Caco-2 (cell line): ENCODE measurements at regions not wholly inside any gene's neighbourhood (a gene's known extent, or its start where the extent isn't known, plus 50 kb on each side); places are given as distances from the start of the nearest gene placed in this dataset.

Experiments
- BruUV-seq: library from RNA; stranded (reverse); fragments of 400-500 nt; replicated peaks from 2 replicates; lab custom pipeline; 2021; lab: Mats Ljungman, UMichigan
- CTCF ChIA-PET: fragments of 300-600 bp; sonication (Branson Sonifier 250); formaldehyde crosslinking; loops from one replicate; lab custom pipeline; 2022; ENCODE audit warnings: antibody characterized with exemption; lab: Charles Lee
- POLR2A ChIA-PET: fragments of 300-600 bp; sonication (Branson Sonifier 250); formaldehyde crosslinking; loops from one replicate; lab custom pipeline; 2022; ENCODE audit warnings: antibody characterized with exemption; lab: Charles Lee
- DNase-seq, 2 experiments: peaks; one replicate each; pipeline versions ENCODE4 v3.0.0 to v3.0.0-alpha.2; 2020 to 2022
- H3K27me3 ChIP-seq: replicated peaks from 2 replicates; pipeline ENCODE4 v1.6.0; 2011; ENCODE audit warnings: low read length; ENCODE audit not compliant: control insufficient read depth, insufficient read depth
- H3K36me3 ChIP-seq: 2 replicates; pipeline ENCODE4 v1.5.1; 2011; ENCODE audit warnings: low read length; ENCODE audit not compliant: control insufficient read depth, insufficient read depth
- H3K4me1 ChIP-seq: fragments of 250-450 bp; sonication (Bioruptor Pico); 2 replicates; pipeline ENCODE4 v1.5.1; 2020; ENCODE audit warnings: mild to moderate bottlenecking
- H3K4me3 ChIP-seq: 2 replicates; pipeline ENCODE4 v1.5.1; 2011; ENCODE audit warnings: low read depth, mild to moderate bottlenecking, control low read depth, low read length
- H3K9me3 ChIP-seq: fragments of 250-450 bp; sonication (Bioruptor Pico); 2 replicates; pipeline ENCODE4 v1.5.1; 2020; ENCODE audit warnings: mild to moderate bottlenecking, moderate library complexity
- H3K27ac Mint-ChIP-seq: one replicate; pipeline ENCODE4 v1.8.0; 2022; ENCODE audit warnings: mixed read lengths; ENCODE audit not compliant: unreplicated experiment
- H3K27me3 Mint-ChIP-seq: one replicate; pipeline ENCODE4 v1.8.0; 2022; ENCODE audit warnings: mixed read lengths; ENCODE audit not compliant: insufficient read depth, unreplicated experiment
- H3K36me3 Mint-ChIP-seq: one replicate; pipeline ENCODE4 v1.8.0; 2022; ENCODE audit warnings: mild to moderate bottlenecking, mixed read lengths; ENCODE audit not compliant: insufficient read depth, unreplicated experiment
- H3K4me1 Mint-ChIP-seq: one replicate; pipeline ENCODE4 v1.8.0; 2022; ENCODE audit warnings: low read depth, mixed read lengths; ENCODE audit not compliant: unreplicated experiment
- H3K4me3 Mint-ChIP-seq: one replicate; pipeline ENCODE4 v1.8.0; 2022; ENCODE audit warnings: mild to moderate bottlenecking, moderate library complexity, mixed read lengths; ENCODE audit not compliant: unreplicated experiment
- H3K9me3 Mint-ChIP-seq: one replicate; pipeline ENCODE4 v1.8.0; 2022; ENCODE audit warnings: mixed read lengths; ENCODE audit not compliant: unreplicated experiment
- intact Hi-C: fragments of 100-400 bp; cut with micrococcal nuclease; formaldehyde crosslinking; loops from one replicate; pipeline ENCODE4 v1.10.0; 2022; ENCODE audit not compliant: unreplicated experiment
- TF ChIP-seq, protein P1 (sequence below), 2 experiments: fragments of 200-600 bp in 1 of 2; IDR thresholded peaks; 1 replicate in 1 of 2; 2 replicates in 1 of 2; pipeline versions ENCODE4 v1.5.1 to v1.8.0; 2011 to 2022; ENCODE audit warnings: antibody characterized with exemption in 1 of 2, control low read depth in 1 of 2, inconsistent platforms in 1 of 2, low read depth in 1 of 2, low read length in 1 of 2, mild to moderate bottlenecking in 1 of 2, moderate library complexity in 1 of 2; ENCODE audit not compliant: insufficient read depth in 1 of 2, severe bottlenecking in 1 of 2, unreplicated experiment in 1 of 2

DNA sequence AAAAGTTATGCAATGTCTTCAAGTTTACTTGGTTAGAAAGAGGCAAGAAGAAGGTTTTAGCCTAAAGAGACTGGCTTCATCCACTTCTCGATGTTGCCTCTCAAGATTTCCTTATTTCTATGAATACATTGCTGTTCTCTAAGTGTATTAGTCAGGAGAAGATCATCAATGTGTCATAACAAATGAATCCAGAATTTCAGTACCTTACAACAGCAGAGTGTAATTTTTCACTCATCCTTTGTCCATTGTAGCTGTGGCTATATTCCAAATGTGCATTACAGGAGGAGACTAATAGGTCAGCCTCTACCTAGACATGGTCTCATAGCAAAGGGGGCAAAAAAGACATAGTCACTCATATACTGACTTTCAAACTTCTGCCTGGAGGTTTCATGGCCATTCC is 579.1 kb downstream of the PRKD1 start:
- no peaks in the 10 kb centered on the region for H3K9me3 ChIP-seq
- H3K27ac Mint-ChIP-seq: no peak overlapping the region
- intact Hi-C loops: no loop called here
- DNase-seq: no peak
- H3K4me3 Mint-ChIP-seq: no peak overlapping the region
- BruUV-seq: no TSS peak
- no peaks in the 10 kb centered on the region for H3K4me1 Mint-ChIP-seq
- H3K27me3 ChIP-seq: no peaks in the 10 kb centered on the region
- no peaks in the 10 kb centered on the region for H3K27me3 Mint-ChIP-seq
- POLR2A ChIA-PET: no interaction called here
- TF ChIP-seq, protein P1, sequence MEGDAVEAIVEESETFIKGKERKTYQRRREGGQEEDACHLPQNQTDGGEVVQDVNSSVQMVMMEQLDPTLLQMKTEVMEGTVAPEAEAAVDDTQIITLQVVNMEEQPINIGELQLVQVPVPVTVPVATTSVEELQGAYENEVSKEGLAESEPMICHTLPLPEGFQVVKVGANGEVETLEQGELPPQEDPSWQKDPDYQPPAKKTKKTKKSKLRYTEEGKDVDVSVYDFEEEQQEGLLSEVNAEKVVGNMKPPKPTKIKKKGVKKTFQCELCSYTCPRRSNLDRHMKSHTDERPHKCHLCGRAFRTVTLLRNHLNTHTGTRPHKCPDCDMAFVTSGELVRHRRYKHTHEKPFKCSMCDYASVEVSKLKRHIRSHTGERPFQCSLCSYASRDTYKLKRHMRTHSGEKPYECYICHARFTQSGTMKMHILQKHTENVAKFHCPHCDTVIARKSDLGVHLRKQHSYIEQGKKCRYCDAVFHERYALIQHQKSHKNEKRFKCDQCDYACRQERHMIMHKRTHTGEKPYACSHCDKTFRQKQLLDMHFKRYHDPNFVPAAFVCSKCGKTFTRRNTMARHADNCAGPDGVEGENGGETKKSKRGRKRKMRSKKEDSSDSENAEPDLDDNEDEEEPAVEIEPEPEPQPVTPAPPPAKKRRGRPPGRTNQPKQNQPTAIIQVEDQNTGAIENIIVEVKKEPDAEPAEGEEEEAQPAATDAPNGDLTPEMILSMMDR (IDR thresholded peaks at IDR 0.05; ENCODE audit: insufficient read depth in 1 of 2, low read depth in 1 of 2, low read length in 1 of 2, severe bottlenecking in 1 of 2, unreplicated experiment in 1 of 2): no peak
- CTCF ChIA-PET: no interaction called here
- H3K9me3 Mint-ChIP-seq: no peaks in the 10 kb centered on the region
- H3K36me3 Mint-ChIP-seq: no peaks in the 10 kb centered on the region
- no peaks in the 10 kb centered on the region for H3K36me3 ChIP-seq
- H3K4me1 ChIP-seq: no peaks in the 10 kb centered on the region
- no peak overlapping the region for H3K4me3 ChIP-seq

DNA sequence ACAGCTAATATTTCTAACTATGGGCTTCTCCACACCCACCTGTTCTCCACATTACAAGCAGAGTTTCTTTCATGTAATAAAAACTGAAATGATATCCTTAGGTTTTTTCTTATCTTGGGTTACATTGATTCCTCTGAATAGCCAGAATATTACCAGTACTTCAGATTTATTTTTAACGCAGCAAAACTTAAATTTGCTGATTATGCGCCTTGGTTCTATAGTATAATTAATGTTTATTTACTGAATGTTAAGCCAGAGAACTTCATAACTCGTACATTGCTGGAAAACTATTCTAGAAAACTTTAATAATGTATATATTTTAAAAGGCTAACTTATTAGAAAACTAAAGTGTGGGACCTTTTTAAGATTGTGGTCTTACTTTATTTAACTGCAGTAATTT is 577.2 kb downstream of the PRKD1 start:
- TF ChIP-seq, protein P1 (IDR thresholded peaks at IDR 0.05; ENCODE audit: insufficient read depth in 1 of 2, low read depth in 1 of 2, low read length in 1 of 2, severe bottlenecking in 1 of 2, unreplicated experiment in 1 of 2): no peak
- Mint-ChIP-seq H3K4me1 (no peaks in the 10 kb centered on the region), H3K27me3 (no peaks in the 10 kb centered on the region), H3K27ac (no peak overlapping the region), H3K36me3 (no peaks in the 10 kb centered on the region), H3K4me3 (no peak overlapping the region), H3K9me3 (no peaks in the 10 kb centered on the region)
- BruUV-seq: no TSS peak
- POLR2A ChIA-PET: no interaction called here
- H3K4me1 ChIP-seq: no peaks in the 10 kb centered on the region
- H3K27me3 ChIP-seq: no peaks in the 10 kb centered on the region
- CTCF ChIA-PET: no interaction called here
- no peak for DNase-seq
- no peaks in the 10 kb centered on the region for H3K36me3 ChIP-seq
- no peak overlapping the region for H3K4me3 ChIP-seq
- no peaks in the 10 kb centered on the region for H3K9me3 ChIP-seq
- intact Hi-C loops: no loop called here

- ChIA-PET POLR2A (no interaction called here), CTCF (no interaction called here)
- no TSS peak for BruUV-seq
These were observed 575.5 kb downstream of the PRKD1 start for GRCh38 chr14:29351996-29352705.

More at GRCh38 chr14:29351996-29352705, 575.5 kb downstream of the PRKD1 start:
- intact Hi-C loops: no loop called here
- H3K27me3 ChIP-seq: no peaks in the 10 kb centered on the region
- Mint-ChIP-seq H3K27me3 (peaks cover 1% of the 10 kb centered on the region), H3K36me3 (no peaks in the 10 kb centered on the region), H3K4me1 (no peaks in the 10 kb centered on the region), H3K27ac (no peak overlapping the region), H3K9me3 (no peaks in the 10 kb centered on the region), H3K4me3 (no peak overlapping the region)
- H3K9me3 ChIP-seq: no peaks in the 10 kb centered on the region
- H3K4me1 ChIP-seq: no peaks in the 10 kb centered on the region
- no peak overlapping the region for H3K4me3 ChIP-seq
- H3K36me3 ChIP-seq: no peaks in the 10 kb centered on the region
- DNase-seq: no peak
- TF ChIP-seq, protein P1 (IDR thresholded peaks at IDR 0.05; ENCODE audit: insufficient read depth in 1 of 2, low read depth in 1 of 2, low read length in 1 of 2, severe bottlenecking in 1 of 2, unreplicated experiment in 1 of 2): no peak
